HCT116 (cell line): ENCODE measurements at regions not wholly inside any gene's neighbourhood (a gene's known extent, or its start where the extent isn't known, plus 50 kb on each side); places are given as distances from the start of the nearest gene placed in this dataset.

Experiments
- ATAC-seq: fragments of 200-7000 bp; cut with Tn5 transposase; 2 replicates; pipeline ENCODE4 v1.9.1; 2020; ENCODE audit warnings: mild to moderate bottlenecking, moderate library complexity
- BruUV-seq: library from RNA; stranded (reverse); fragments of 400-500 nt; replicated peaks from 2 replicates; lab custom pipeline; 2021; lab: Mats Ljungman, UMichigan
- CTCF ChIA-PET: fragments of 300-600 bp; sonication (Branson Sonifier 250); formaldehyde crosslinking; loops from one replicate; lab custom pipeline; 2021; ENCODE audit warnings: antibody characterized with exemption; lab: Charles Lee
- POLR2A ChIA-PET: fragments of 300-600, 350-600 bp; sonication (Branson Sonifier 250); formaldehyde crosslinking; loops from one replicate; lab custom pipeline; 2021; ENCODE audit warnings: antibody characterized with exemption; lab: Charles Lee
- RAD21 ChIA-PET, 2 experiments: fragments of 300-600 bp; sonication (Branson Sonifier 250); formaldehyde crosslinking; loops; one replicate each; lab custom pipeline; 2023; ENCODE audit warnings: low total read pairs in 2 of 2; ENCODE audit not compliant: uncharacterized antibody in 2 of 2, unreplicated experiment in 2 of 2, low non-redundant PET in 1 of 2; lab: Charles Lee
- DNase-seq: peaks from one replicate; pipeline ENCODE4 v3.0.0-alpha.2; 2010; ENCODE audit warnings: low read depth, low spot score
- H2AFZ ChIP-seq: fragments of 200-600 bp; shearing (Covaris generic), sonication (generic); 2 replicates; pipeline ENCODE4 v1.6.1; 2017; ENCODE audit warnings: low read depth, mixed run types, mixed read lengths, antibody characterized with exemption, low read length; ENCODE audit not compliant: poor library complexity, severe bottlenecking
- H3K27ac ChIP-seq: 2 replicates; pipeline ENCODE4 v1.5.1; 2012; ENCODE audit warnings: low read depth, low read length
- H3K27me3 ChIP-seq: fragments of 200-600 bp; sonication (generic); 2 replicates; pipeline ENCODE4 v1.6.1; 2016; ENCODE audit warnings: mixed run types, low read length, mixed read lengths; ENCODE audit not compliant: insufficient read depth
- H3K36me3 ChIP-seq, 2 experiments: fragments of 200-500 bp in 1 of 2; fragments of 200-600 bp in 1 of 2; sonication (Bioruptor generic) in 1 of 2; sonication (generic) in 1 of 2; 2 replicates each; pipeline versions ENCODE4 v1.5.1 to v1.6.1; 2014 to 2016; ENCODE audit warnings: low read length in 2 of 2, inconsistent platforms in 1 of 2, mixed read lengths in 1 of 2, mixed run types in 1 of 2; ENCODE audit not compliant: insufficient read depth in 2 of 2, control insufficient read depth in 1 of 2
- H3K4me1 ChIP-seq, 2 experiments: fragments of 200-600 bp in 1 of 2; sonication (generic) in 1 of 2; 2 replicates each; pipeline versions ENCODE4 v1.5.1 to v1.6.1; 2012 to 2017; ENCODE audit warnings: low read length in 2 of 2, inconsistent platforms in 1 of 2, mild to moderate bottlenecking in 1 of 2, mixed read lengths in 1 of 2, mixed run types in 1 of 2, moderate library complexity in 1 of 2; ENCODE audit not compliant: insufficient read depth in 2 of 2, control insufficient read depth in 1 of 2
- H3K4me2 ChIP-seq: fragments of 200-600 bp; sonication (generic); 2 replicates; pipeline ENCODE4 v1.6.1; 2017; ENCODE audit warnings: mixed run types, low read length, mixed read lengths
- H3K4me3 ChIP-seq, 2 experiments: fragments of 200-600 bp in 1 of 2; sonication (generic) in 1 of 2; replicated peaks in 1 of 2; 2 replicates each; pipeline ENCODE4 v1.5.1; 2011 to 2016; ENCODE audit warnings: low read length in 2 of 2, control low read depth in 1 of 2, low read depth in 1 of 2, mild to moderate bottlenecking in 1 of 2, mixed read lengths in 1 of 2, mixed run types in 1 of 2
- H3K79me2 ChIP-seq: fragments of 200-600 bp; sonication (generic); 2 replicates; pipeline ENCODE4 v1.6.1; 2017; ENCODE audit warnings: mild to moderate bottlenecking, mixed run types, low read length, moderate library complexity, mixed read lengths; ENCODE audit not compliant: insufficient read depth
- H3K9ac ChIP-seq: fragments of 200-600 bp; sonication (generic); 2 replicates; pipeline ENCODE4 v1.6.1; 2016; ENCODE audit warnings: low read length, mixed read lengths
- H3K9me2 ChIP-seq: fragments of 200-600 bp; sonication (generic), shearing (Covaris generic); 2 replicates; pipeline ENCODE4 v1.6.1; 2017; ENCODE audit warnings: mixed run types, mild to moderate bottlenecking, moderate library complexity; ENCODE audit not compliant: insufficient read depth
- H3K9me3 ChIP-seq, 2 experiments: fragments of 200-500 bp in 1 of 2; fragments of 200-600 bp in 1 of 2; sonication (Bioruptor generic) in 1 of 2; sonication (generic) in 1 of 2; 2 replicates each; pipeline ENCODE4 v1.6.1; 2014 to 2017; ENCODE audit warnings: low read length in 2 of 2, mixed read lengths in 2 of 2, inconsistent platforms in 1 of 2, low read depth in 1 of 2, mild to moderate bottlenecking in 1 of 2, mixed run types in 1 of 2, moderate library complexity in 1 of 2; ENCODE audit not compliant: control insufficient read depth in 1 of 2, insufficient read depth in 1 of 2
- H4K20me1 ChIP-seq: fragments of 200-600 bp; sonication (generic), shearing (Covaris generic); 2 replicates; pipeline ENCODE4 v1.6.1; 2017; ENCODE audit warnings: mixed run types, mild to moderate bottlenecking, moderate library complexity; ENCODE audit not compliant: insufficient read depth
- ATF3 ChIP-seq: IDR thresholded peaks from 2 replicates; pipeline ENCODE4 v1.6.1; 2012
- CBX3 ChIP-seq: IDR thresholded peaks from 2 replicates; pipeline ENCODE4 v1.6.1; 2012; ENCODE audit warnings: low read depth
- CEBPB ChIP-seq: IDR thresholded peaks from 2 replicates; pipeline ENCODE4 v1.6.1; 2012; ENCODE audit warnings: low read depth
- EGR1 ChIP-seq: IDR thresholded peaks from 2 replicates; pipeline ENCODE4 v1.6.1; 2012; ENCODE audit warnings: low read depth
- ELF1 ChIP-seq: IDR thresholded peaks from 2 replicates; pipeline ENCODE4 v1.6.1; 2012; ENCODE audit warnings: low read depth, borderline replicate concordance
- EZH2 ChIP-seq: fragments of 200-600 bp; sonication (generic); IDR thresholded peaks from 2 replicates; pipeline ENCODE4 v1.6.1; 2017; ENCODE audit warnings: antibody characterized with exemption, mixed run types
- EZH2phosphoT487 ChIP-seq: fragments of 200-600 bp; IDR thresholded peaks from 2 replicates; pipeline ENCODE4 v1.6.1; 2018; ENCODE audit warnings: antibody characterized with exemption, borderline replicate concordance
- FOSL1 ChIP-seq: IDR thresholded peaks from 2 replicates; pipeline ENCODE4 v1.6.1; 2012; ENCODE audit warnings: low read depth
- JUND ChIP-seq: IDR thresholded peaks from 2 replicates; pipeline ENCODE4 v1.6.1; 2012
- MAX ChIP-seq: IDR thresholded peaks from 2 replicates; pipeline ENCODE4 v1.6.1; 2012
- POLR2A ChIP-seq: IDR thresholded peaks from 2 replicates; pipeline ENCODE4 v1.7.0; 2011; ENCODE audit warnings: borderline replicate concordance; ENCODE audit not compliant: insufficient read depth, insufficient read length; ENCODE audit errors: extremely low read depth
- POLR2AphosphoS5 ChIP-seq: IDR thresholded peaks from 2 replicates; pipeline ENCODE4 v1.6.1; 2011; ENCODE audit warnings: mild to moderate bottlenecking, low read depth, low read length, moderate library complexity
- RAD21 ChIP-seq: IDR thresholded peaks from 2 replicates; pipeline ENCODE4 v1.6.1; 2012; ENCODE audit warnings: low read depth, mild to moderate bottlenecking
- SIN3A ChIP-seq: IDR thresholded peaks from 2 replicates; pipeline ENCODE4 v1.6.1; 2012; ENCODE audit warnings: low read depth
- SP1 ChIP-seq: IDR thresholded peaks from 2 replicates; pipeline ENCODE4 v1.6.1; 2012; ENCODE audit warnings: low read depth
- SRF ChIP-seq: IDR thresholded peaks from 2 replicates; pipeline ENCODE4 v1.6.1; 2012; ENCODE audit warnings: low read depth
- TCF7L2 ChIP-seq: IDR thresholded peaks from 2 replicates; pipeline ENCODE4 v1.7.0; 2011; ENCODE audit warnings: borderline replicate concordance, inconsistent platforms; ENCODE audit not compliant: insufficient read depth, insufficient read length; ENCODE audit errors: extremely low read depth
- YY1 ChIP-seq: IDR thresholded peaks from 2 replicates; pipeline ENCODE4 v1.6.1; 2011; ENCODE audit warnings: low read length, low read depth, moderate library complexity, mild to moderate bottlenecking; ENCODE audit not compliant: insufficient replicate concordance; ENCODE audit errors: extremely low read depth
- ZNF274 ChIP-seq: fragments of 200-500 bp; sonication (Bioruptor generic); IDR thresholded peaks from 2 replicates; pipeline ENCODE4 v1.6.1; 2014; ENCODE audit warnings: mild to moderate bottlenecking, low read depth, low read length, inconsistent platforms
- intact Hi-C: fragments of 100-400 bp; cut with micrococcal nuclease; formaldehyde crosslinking; loops from 2 replicates; pipeline ENCODE4 v1.10.0; 2022

- ChIA-PET POLR2A (no interaction called here), CTCF (no interaction called here), RAD21 (no interaction called here)
- Histone ChIP-seq H3K9ac (no peak overlapping the region), H4K20me1 (no peaks in the 10 kb centered on the region), H3K4me1 (peaks cover 0 to 6% of the 10 kb centered on the region in 2 experiments; a peak in 2 of 4 replicates), H3K27ac (no peak overlapping the region), H3K79me2 (no peaks in the 10 kb centered on the region), H3K4me2 (no peak overlapping the region), H3K9me3 (no peaks in the 10 kb centered on the region), H3K9me2 (no peaks in the 10 kb centered on the region), H3K4me3 (no peak overlapping the region), H2AFZ (no peak overlapping the region), H3K27me3 (peaks cover 46% of the 10 kb centered on the region), H3K36me3 (no peaks in the 10 kb centered on the region)
- BruUV-seq = no TSS peak
- no peak for DNase-seq
- TF ChIP-seq SRF (no peak), EZH2phosphoT487 (no peak), TCF7L2 (no peak), JUND (no peak), ATF3 (no peak), ZNF274 (no peak), SP1 (no peak), YY1 (no peak), POLR2A (no peak), EZH2 (no peak), CEBPB (no peak), CBX3 (no peak), ELF1 (no peak), FOSL1 (no peak), MAX (no peak), SIN3A (no peak), EGR1 (no peak), RAD21 (no peak), POLR2AphosphoS5 (no peak)
- no peak for ATAC-seq
- intact Hi-C loops = no loop called here
Observed at GRCh38 chr3:38987456-38987855, 64.3 kb downstream of the SCN11A start.
